NCI-H146 treated with DMSO at 0.1 percent for 48 hours (cell line): ENCODE measurements at regions not wholly inside any gene's neighbourhood (a gene's known extent, or its start where the extent isn't known, plus 50 kb on each side); places are given as distances from the start of the nearest gene placed in this dataset.

Source experiments
- DNase-seq: peaks from one replicate; lab custom pipeline; 2025; ENCODE audit not compliant: unreplicated experiment; lab: John Stamatoyannopoulos, UW

DNA sequence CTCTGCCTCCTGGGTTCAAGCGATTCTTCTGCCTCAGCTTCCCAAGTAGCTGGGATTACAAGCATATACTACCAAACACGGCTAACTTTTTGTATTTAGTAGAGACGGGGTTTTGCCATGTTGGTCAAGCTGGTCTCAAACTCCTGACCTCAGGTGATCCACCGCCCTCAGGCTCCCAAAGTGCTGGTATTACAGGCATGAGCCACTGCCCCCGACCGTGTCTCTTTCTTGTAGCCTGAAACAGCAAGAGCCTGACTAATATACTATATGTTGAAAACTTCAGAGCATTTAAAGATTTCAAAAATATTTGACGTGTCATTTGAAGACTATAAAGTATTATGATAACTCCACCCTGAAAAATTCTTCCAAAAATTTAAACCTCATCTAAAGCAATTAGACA, 71.7 kb upstream of the ZNF648 start:
- DNase-seq = no peak

DNA sequence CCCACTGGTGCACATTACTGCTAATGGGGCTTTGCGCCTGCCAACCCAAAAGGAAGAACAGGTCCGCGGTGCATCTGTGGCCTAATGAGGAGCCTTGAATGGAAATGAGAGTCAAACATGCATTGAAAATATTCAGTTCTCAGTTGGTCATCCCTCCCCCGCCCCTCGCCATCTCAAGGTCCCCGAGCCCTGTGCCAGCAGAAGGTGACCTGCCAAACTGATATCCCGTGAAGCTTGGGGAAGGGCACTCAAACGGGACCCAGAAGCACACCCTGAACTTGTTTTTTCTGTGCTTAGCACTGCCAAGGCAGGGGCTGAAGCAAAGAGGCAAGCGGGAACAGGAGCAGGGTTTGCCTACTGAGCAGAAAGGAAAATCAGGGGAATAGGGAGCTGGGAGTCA, 67.9 kb upstream of the ZNF648 start:
- no peak for DNase-seq

- no peak for DNase-seq
Measured at GRCh38 chr1:182128502-182128901, 67.0 kb upstream of the ZNF648 start.

DNA sequence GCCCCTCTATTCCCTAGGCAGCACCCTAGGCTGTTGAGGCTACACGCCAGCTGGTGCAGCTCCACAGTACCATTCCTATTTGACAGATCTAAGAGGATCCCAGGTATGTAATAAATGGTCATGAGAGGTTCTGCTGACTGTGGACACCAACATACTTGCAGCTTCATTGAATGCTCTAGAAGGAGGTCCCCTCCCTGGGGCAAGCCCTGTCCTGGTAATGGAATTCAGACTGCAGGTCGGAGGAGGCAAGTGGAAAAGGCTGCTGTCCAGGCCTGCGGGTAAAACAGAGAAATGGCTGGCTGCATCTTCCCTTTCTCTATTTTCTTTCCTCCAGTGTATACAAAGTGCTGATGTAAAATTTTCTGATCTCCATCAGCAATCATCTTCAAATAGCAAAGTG, 66.1 kb upstream of the ZNF648 start:
- DNase-seq = no peak

- no peak for DNase-seq
Measured at GRCh38 chr1:182126272-182126800, 64.8 kb upstream of the ZNF648 start.

DNA sequence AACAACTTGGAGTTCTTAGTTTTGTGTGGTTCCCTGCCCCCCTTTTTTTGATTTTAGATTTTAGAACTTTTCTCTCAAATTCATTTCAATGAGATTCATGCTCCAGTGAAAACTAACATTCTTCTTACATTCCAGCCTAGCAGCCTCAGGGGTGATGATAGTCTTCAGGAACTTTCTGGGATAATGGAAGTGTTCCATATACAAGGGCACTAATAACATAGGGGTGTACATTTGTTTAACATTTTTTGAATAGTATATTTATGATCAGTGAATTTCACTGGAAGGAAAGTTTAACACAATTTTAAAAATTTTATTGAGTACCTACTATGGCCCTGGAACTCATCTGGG, 61.4 kb upstream of the ZNF648 start:
- no peak for DNase-seq

DNA sequence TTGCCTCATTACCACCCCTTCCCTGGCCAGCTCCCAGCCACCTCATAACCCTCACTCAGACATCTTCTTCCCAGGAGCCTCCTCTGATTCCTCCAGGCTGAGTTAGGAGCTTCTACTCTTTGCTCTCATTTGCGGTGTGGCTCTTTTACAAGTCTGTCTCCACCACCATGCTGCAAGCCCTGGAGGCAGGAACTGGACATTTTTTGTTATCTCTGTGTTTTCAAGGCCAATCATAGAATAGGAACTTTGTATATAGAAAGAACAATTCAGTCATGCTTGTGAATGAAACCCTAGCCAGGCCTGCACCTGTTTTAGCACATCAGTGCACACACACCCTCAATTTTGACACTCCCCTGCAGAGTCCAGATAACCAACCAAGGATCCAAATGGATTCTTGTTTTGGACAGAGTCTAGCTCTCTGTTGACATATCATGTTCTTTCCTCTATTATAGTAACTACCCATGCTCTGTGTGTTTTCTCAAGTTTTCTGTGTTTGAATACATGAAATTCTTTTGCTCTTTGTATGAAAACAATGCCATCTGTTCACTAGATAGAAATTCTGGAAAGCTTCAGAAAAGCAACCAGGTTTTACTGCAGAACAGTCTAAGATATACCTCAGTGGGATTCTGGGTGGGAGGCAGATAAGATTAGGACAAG, 60.9 kb upstream of the ZNF648 start:
- no peak for DNase-seq

DNA sequence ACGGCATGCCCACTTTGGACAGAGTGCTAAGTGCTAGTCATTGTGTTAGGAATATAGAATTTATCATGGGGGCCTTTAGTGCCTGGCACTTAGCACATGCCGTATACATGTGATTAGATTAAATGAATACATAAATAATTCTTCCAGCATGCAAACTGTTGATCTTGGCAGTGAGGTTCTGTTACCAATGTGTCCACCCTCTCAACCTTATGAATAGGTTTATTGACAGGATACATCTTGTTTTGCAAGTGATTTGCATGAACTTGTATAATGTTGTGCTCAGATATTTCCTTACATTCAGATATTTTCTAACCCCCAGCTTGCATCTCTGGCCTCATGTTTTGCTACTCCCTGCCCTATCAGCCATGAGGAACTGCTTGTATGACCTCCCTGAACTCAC, 60.3 kb upstream of the ZNF648 start:
- no peak for DNase-seq

DNA sequence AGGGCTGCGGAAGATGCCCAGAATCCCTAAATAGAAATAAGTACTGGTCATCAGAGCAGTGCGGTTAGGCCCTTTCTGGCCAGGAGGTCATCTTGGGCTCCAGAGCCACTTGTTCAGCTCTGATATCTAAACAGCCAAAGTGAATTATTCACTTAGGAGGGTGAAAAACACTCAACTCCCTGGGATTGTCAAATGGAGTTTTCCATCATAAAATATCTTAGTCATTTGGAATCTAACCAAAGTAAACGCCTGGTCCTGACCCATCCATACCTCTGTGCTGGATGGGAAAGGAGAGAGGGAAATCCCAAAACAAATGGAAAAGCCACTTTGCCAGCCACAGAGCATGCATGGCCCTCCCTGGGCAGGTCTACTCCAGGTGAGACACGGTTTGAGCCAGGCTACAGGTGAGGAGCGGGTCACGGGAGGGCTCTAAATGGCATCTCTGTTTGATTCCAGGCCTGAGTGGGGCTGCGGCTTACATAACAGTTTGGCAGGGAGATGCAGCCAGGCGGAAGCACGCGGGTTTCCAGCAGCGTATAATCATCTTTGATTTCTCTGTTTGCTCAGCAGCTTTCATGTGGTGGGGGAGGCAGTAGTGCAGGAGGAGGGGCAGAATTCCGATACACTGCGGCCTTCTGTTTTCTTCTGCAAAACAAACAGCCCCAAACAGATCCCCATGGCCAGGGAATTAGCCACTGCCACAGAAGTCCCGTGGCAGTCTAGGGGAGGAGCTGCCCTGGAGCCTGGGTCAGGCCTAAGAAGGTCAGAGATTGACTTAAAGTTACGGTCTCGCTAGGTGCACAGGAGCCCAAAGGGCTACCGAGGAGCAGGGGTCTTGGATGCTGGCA, 59.1 kb upstream of the ZNF648 start:
- DNase-seq = no peak

GRCh38 chr1:182119631-182120030, 58.1 kb upstream of the ZNF648 start:
- no peak for DNase-seq

GRCh38 chr1:182118851-182119250, 57.3 kb upstream of the ZNF648 start:
- DNase-seq = no peak

- no peak for DNase-seq
Measured at GRCh38 chr1:182114627-182115023, 53.1 kb upstream of the ZNF648 start.

DNA sequence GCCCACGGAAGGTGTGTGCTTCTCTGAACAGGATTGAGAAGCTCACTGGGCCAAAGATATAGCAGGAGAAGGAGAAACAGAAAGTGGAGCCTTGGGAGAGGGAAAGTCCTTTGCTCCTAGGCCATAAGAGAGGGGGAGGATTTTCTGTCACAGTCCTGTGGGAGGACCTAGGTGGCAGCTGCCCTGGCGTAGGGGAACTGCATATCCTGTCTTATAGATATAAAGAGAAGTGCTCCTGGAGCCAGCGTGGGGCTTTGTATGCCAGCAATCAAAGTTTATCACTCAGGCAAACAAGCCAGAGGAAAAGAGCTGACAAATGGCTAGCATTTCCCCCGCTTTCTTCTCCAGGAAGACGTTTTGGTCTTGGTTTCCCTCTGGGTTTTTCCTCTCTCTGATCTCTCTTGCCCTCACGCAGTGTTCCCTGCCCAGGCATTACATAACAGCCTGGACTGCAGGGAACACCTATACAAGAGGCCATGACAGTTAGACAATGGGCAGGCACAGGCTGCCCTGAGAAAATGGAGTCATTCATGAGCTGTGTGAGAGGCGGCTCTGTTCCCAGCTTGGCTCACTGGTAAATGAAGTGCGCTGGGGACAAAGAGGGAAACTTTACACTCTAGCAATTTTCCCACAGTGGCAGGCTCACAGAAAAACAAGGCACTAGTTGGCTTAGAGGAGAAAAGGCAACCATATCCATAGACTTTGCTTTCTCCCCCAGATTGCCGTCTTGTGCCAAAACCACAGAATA, 52.5 kb upstream of the ZNF648 start:
- DNase-seq = no peak

- no peak for DNase-seq
Measured at GRCh38 chr1:182111496-182111895, 50.0 kb upstream of the ZNF648 start.
